ENCODE measurements at regions not wholly inside any gene's neighbourhood (a gene's known extent, or its start where the extent isn't known, plus 50 kb on each side); places are given as distances from the start of the nearest gene placed in this dataset.
"Not testable (repeated sequence)": the region's sequence is repeated elsewhere in the genome, so short reads cannot be mapped to it uniquely, and the experiment has no call there.

GRCh38 chr13:86858216-86858615, 813.0 kb upstream of the SLITRK5 start:
- no peak for DNase-seq (ENCODE audit: low spot score)

GRCh38 chr13:86862137-86862536, 809.0 kb upstream of the SLITRK5 start:
- no peak for DNase-seq (ENCODE audit: low spot score)

- no peak for DNase-seq (ENCODE audit: low spot score)
Observed at GRCh38 chr13:86864376-86864775, 806.8 kb upstream of the SLITRK5 start.

GRCh38 chr13:86870444-86870843, 800.7 kb upstream of the SLITRK5 start:
- peak; percentile 12 for DNase-seq (ENCODE audit: low spot score)

GRCh38 chr13:86877441-86877840, 793.7 kb upstream of the SLITRK5 start:
- no peak for DNase-seq (ENCODE audit: low spot score)

GRCh38 chr13:86878781-86879180, 792.4 kb upstream of the SLITRK5 start:
- DNase-seq (ENCODE audit: low spot score) = no peak

GRCh38 chr13:86881390-86881789, 789.8 kb upstream of the SLITRK5 start:
- DNase-seq (ENCODE audit: low spot score) = no peak

GRCh38 chr13:86882107-86882506, 789.1 kb upstream of the SLITRK5 start:
- no peak for DNase-seq (ENCODE audit: low spot score)

- no peak for DNase-seq (ENCODE audit: low spot score)
Observed at GRCh38 chr13:86882835-86883234, 788.3 kb upstream of the SLITRK5 start.

- DNase-seq (ENCODE audit: low spot score) = no peak
Observed at GRCh38 chr13:86892330-86892729, 778.8 kb upstream of the SLITRK5 start.

GRCh38 chr13:86900906-86901305, 770.3 kb upstream of the SLITRK5 start:
- no peak for DNase-seq (ENCODE audit: low spot score)

GRCh38 chr13:86906127-86906874, 764.9 kb upstream of the SLITRK5 start:
- DNase-seq (ENCODE audit: low spot score) = no peak

GRCh38 chr13:86907156-86907555, 764.0 kb upstream of the SLITRK5 start:
- no peak for DNase-seq (ENCODE audit: low spot score)

GRCh38 chr13:86909318-86909717, 761.9 kb upstream of the SLITRK5 start:
- no peak for DNase-seq (ENCODE audit: low spot score)

GRCh38 chr13:86914757-86915156, 756.4 kb upstream of the SLITRK5 start:
- DNase-seq (ENCODE audit: low spot score) = no peak

- not testable (repeated sequence) for DNase-seq (ENCODE audit: low spot score)
Observed at GRCh38 chr13:86917438-86917837, 753.7 kb upstream of the SLITRK5 start.

GRCh38 chr13:86918682-86919081, 752.5 kb upstream of the SLITRK5 start:
- no peak for DNase-seq (ENCODE audit: low spot score)

GRCh38 chr13:86920961-86921360, 750.2 kb upstream of the SLITRK5 start:
- DNase-seq (ENCODE audit: low spot score) = no peak

- no peak for DNase-seq (ENCODE audit: low spot score)
Observed at GRCh38 chr13:86922936-86923335, 748.2 kb upstream of the SLITRK5 start.

- DNase-seq (ENCODE audit: low spot score) = not testable (repeated sequence)
Observed at GRCh38 chr13:86926916-86927315, 744.3 kb upstream of the SLITRK5 start.

GRCh38 chr13:86932776-86933334, 738.3 kb upstream of the SLITRK5 start:
- DNase-seq (ENCODE audit: low spot score) = no peak

GRCh38 chr13:86933676-86934075, 737.5 kb upstream of the SLITRK5 start:
- DNase-seq (ENCODE audit: low spot score) = no peak

GRCh38 chr13:86937316-86937715, 733.9 kb upstream of the SLITRK5 start:
- no peak for DNase-seq (ENCODE audit: low spot score)

GRCh38 chr13:86945584-86945983, 725.6 kb upstream of the SLITRK5 start:
- no peak for DNase-seq (ENCODE audit: low spot score)

All from LoVo (cell line).